ENCODE measurements at regions not wholly inside any gene's neighbourhood (a gene's known extent, or its start where the extent isn't known, plus 50 kb on each side); places are given as distances from the start of the nearest gene placed in this dataset.

DNA sequence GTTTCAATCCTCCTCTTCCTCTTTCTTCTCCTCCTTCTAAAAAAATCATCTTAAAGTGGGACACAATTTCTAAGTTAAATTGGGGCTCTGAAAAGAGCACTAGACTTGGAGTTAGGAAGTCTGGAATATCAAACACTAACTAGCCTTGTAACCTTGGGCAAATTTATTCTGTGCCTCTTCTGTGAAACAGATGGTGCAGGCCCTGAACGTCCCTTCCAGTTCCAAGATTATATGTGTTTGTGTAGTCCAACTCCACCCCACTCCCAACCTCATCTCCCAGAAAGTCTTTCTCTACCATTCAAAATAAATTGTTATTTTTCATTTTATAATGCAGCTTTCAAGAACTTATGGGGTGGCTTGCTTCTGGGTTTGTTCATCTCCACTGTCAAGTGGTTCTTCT, 630.0 kb downstream of the LMO4 start:
- H3K27ac ChIP-seq, result no peak overlapping the region
- TF ChIP-seq CTCF (IDR thresholded peaks at IDR 0.05) (no peak), ZFX (IDR thresholded peaks at IDR 0.05; ENCODE audit: borderline replicate concordance) (no peak)

DNA sequence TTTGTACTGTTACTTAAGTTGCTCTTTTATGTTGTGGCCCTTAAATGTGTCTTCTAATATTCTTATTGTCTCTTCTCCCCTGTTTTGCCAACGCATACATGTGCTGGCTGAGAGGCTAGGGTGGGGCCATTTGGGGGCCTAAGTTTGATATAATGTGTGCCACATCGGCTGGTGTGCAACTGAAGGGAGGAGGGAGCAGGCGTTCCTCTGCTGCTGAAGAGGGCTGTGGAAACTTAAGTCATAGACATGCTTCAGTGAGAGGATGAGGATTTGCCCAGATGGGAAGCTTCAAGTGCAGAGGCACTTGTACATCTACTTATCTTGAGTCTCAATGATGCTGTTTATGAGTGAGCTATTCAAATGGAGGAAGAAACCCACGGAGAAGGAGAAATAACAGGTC, 630.6 kb downstream of the LMO4 start:
- TF ChIP-seq ZFX (IDR thresholded peaks at IDR 0.05; ENCODE audit: borderline replicate concordance) (no peak), CTCF (IDR thresholded peaks at IDR 0.05) (no peak)
- no peak overlapping the region for H3K27ac ChIP-seq

DNA sequence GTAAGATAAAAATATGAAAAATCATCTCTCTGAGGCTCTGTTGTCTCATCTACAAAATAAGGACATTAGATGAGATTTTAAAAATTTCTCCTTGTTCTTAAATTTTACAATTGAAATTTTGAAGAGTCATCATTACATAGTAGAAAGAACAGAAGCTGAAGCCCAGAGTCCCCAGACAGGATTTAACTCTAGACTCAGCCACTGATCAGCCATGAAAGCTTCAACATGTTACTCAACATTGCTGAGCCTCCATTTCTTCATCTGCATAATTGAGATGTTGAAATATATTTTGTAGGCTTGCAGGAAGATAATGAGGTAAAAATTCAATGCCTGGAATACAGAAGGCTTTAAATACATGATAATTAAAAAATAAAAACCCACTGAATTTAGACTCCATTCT, 633.3 kb downstream of the LMO4 start:
- no peak overlapping the region for H3K27ac ChIP-seq
- TF ChIP-seq CTCF (IDR thresholded peaks at IDR 0.05) (no peak), ZFX (IDR thresholded peaks at IDR 0.05; ENCODE audit: borderline replicate concordance) (no peak)

DNA sequence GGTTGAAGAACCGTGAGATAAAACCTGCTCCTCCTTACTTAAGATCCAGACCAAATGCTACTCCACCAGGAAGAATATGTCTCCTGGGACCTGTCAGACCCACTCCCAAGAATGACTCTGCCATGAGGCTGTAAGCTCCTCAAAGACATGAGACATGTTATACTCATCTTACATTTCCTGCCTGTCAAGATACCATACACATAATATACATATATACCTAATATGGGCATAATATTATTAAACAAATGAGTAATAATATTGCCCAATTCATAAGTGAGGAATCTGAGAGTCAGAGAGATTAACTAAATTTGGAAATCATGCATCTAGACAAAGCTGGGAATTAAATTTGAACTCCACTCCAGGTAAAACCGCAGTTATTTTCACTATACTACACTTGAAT, 634.9 kb downstream of the LMO4 start:
- TF ChIP-seq CTCF (IDR thresholded peaks at IDR 0.05) (no peak), ZFX (IDR thresholded peaks at IDR 0.05; ENCODE audit: borderline replicate concordance) (no peak)
- H3K27ac ChIP-seq, result no peak overlapping the region

GRCh38 chr1:87965193-87965592, 636.5 kb downstream of the LMO4 start:
- TF ChIP-seq ZFX (IDR thresholded peaks at IDR 0.05; ENCODE audit: borderline replicate concordance) (no peak), CTCF (IDR thresholded peaks at IDR 0.05) (no peak)
- no peak overlapping the region for H3K27ac ChIP-seq

DNA sequence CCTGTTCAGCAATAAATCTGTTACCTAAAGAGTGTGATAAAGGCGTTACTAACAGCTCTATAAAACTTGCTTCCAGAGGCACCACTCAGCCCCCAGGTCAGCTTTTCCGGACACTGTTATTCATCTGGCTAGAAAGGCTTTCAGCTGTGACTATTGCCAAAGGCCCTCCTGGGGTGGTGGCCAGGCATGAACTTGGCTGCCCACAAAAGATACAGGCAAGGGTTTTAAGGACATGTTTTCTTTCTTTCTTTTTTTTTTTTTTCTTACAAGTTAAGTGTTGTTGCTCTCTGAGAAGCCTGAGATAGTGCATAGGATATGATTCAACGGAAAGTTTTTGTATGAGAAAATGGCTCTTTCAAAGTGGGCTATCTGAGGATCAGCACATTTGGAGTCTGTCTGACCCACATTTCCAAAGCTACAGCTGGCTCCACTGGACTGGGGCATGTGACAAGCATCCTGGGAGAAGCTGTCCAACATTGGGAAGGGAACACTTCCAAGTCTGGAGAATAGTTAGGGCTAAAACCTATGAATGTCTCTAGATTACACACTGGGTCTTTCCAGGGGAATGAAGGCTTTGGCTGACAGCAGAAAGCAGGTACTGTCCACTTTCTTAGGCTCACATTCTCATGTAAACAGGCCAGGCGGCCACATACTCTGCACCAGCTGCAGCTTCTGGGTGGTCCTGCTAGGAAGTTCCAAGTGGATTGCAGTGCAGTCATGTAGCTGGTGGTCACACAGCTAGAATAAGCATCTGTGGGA, 639.7 kb downstream of the LMO4 start:
- no peak overlapping the region for H3K27ac ChIP-seq
- TF ChIP-seq ZFX (IDR thresholded peaks at IDR 0.05; ENCODE audit: borderline replicate concordance) (no peak), CTCF (IDR thresholded peaks at IDR 0.05) (no peak)

- H3K27ac ChIP-seq, result no peak overlapping the region
- no peak for TF ChIP-seq CTCF (IDR thresholded peaks at IDR 0.05)
- TF ChIP-seq ZFX (IDR thresholded peaks at IDR 0.05; ENCODE audit: borderline replicate concordance), result no peak
These were observed 640.4 kb downstream of the LMO4 start for GRCh38 chr1:87969040-87969439.
